A549 (cell line): ENCODE measurements at regions not wholly inside any gene's neighbourhood (a gene's known extent, or its start where the extent isn't known, plus 50 kb on each side); places are given as distances from the start of the nearest gene placed in this dataset.

ENCODE experiments used
- KDM5A ChIP-seq: fragments of 200-600 bp; sonication (generic); IDR thresholded peaks from 2 replicates; pipeline ENCODE4 v1.6.1; 2016; ENCODE audit warnings: antibody characterized with exemption, mild to moderate bottlenecking
- POLR2AphosphoS2 ChIP-seq: conservative IDR thresholded peaks from 2 replicates; pipeline ENCODE4 v1.6.1; 2012; ENCODE audit warnings: low read length, improper control_type of control experiment, inconsistent platforms
- RCOR1 ChIP-seq: fragments of 150-350 bp; IDR thresholded peaks from 2 replicates; pipeline ENCODE4 v1.6.1; 2014; ENCODE audit warnings: antibody characterized with exemption, low read length, low read depth

DNA sequence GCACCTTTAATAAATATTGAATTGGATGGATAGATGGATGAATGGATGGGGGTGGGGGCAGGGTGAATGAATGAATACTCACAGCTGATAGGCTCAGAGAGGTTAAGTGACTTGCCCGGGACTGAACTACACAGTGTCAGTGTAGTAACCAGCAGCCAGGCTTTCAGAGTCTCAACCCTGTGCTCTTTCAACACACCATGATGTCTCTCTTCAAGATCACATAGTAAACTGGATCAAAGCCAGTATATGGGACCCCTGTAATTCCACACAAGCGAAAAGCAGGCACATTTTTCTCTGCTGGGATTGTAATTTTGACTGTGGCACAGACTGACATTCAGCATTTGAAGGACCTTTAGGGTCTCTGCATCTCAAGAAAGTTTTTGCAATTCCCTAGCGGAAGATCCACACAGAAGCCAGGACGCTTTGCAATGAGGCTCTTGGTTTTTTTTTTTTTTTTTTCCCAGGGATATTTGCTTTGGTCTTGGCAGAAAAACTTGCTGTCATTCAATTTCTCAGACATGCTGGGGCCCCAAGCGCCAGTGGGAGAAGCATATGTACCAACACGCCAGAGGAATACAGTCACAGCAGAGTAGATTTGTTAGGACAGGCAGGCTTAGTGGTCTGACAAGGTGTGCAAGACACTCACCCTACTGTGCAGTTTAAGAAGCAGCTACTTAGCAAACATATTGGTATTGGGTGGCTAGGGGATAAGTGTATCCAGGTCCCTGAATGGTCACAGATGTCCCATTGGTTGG lies 213.1 kb upstream of the CAMK1G start:
- TF ChIP-seq RCOR1 (no peak), KDM5A (no peak), POLR2AphosphoS2 (no peak)
